Rectal smooth muscle tissue (tissue), 1 donor: ENCODE measurements at regions not wholly inside any gene's neighbourhood (a gene's known extent, or its start where the extent isn't known, plus 50 kb on each side); places are given as distances from the start of the nearest gene placed in this dataset.
"Not testable (repeated sequence)": the region's sequence is repeated elsewhere in the genome, so short reads cannot be mapped to it uniquely, and the experiment has no call there.

Experiments used
- H3K27ac ChIP-seq: one replicate; pipeline ENCODE4 v1.7.0; 2013; ENCODE audit warnings: low read depth, low read length, inconsistent platforms
- H3K27me3 ChIP-seq: one replicate; pipeline ENCODE4 v1.7.0; 2013; ENCODE audit warnings: low read length; ENCODE audit not compliant: control insufficient read depth, insufficient read depth
- H3K36me3 ChIP-seq: one replicate; pipeline ENCODE4 v1.7.0; 2013; ENCODE audit warnings: low read length; ENCODE audit not compliant: control insufficient read depth, insufficient read depth
- H3K4me1 ChIP-seq: one replicate; pipeline ENCODE4 v1.7.0; 2013; ENCODE audit warnings: low read length; ENCODE audit not compliant: control insufficient read depth, insufficient read depth
- H3K4me3 ChIP-seq: one replicate; pipeline ENCODE4 v1.7.0; 2013; ENCODE audit warnings: low read length
- H3K9ac ChIP-seq: one replicate; pipeline ENCODE4 v1.7.0; 2013; ENCODE audit warnings: low read length

GRCh38 chr10:105586451-105587098 is 945.5 kb downstream of the SORCS3 start:
- no peak overlapping the region for H3K27ac ChIP-seq
- H3K4me1 ChIP-seq, result no peaks in the 10 kb centered on the region
- no peak overlapping the region for H3K9ac ChIP-seq
- H3K4me3 ChIP-seq, result no peak overlapping the region
- H3K27me3 ChIP-seq, result no peaks in the 10 kb centered on the region
- H3K36me3 ChIP-seq, result no peaks in the 10 kb centered on the region

- no peaks in the 10 kb centered on the region for H3K4me1 ChIP-seq
- no peak overlapping the region for H3K4me3 ChIP-seq
- H3K27ac ChIP-seq, result no peak overlapping the region
- H3K36me3 ChIP-seq, result no peaks in the 10 kb centered on the region
- no peaks in the 10 kb centered on the region for H3K27me3 ChIP-seq
- no peak overlapping the region for H3K9ac ChIP-seq
Measured at GRCh38 chr10:105585753-105586152, 944.7 kb downstream of the SORCS3 start.

DNA sequence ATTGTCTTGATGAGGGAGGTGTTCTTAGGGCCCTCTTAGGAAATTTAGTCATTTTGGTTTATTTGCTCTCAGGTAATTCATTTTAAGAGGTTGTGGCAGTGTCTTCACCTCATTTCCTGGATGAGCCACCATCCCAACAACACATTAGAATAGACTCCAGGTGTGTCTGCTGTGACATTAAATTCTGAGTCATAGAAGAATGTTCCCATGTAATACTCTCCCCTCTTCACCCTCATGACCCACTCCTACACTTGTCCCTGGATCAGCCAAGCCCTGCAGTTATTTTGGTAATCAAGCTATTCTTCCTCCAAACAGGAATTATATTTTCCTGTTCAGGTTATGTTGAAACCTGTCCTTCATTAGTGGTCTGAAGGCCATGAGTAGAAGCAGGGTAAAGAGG is 944.1 kb downstream of the SORCS3 start:
- Histone ChIP-seq H3K27me3 (no peaks in the 10 kb centered on the region), H3K4me1 (no peaks in the 10 kb centered on the region), H3K9ac (no peak overlapping the region), H3K4me3 (no peak overlapping the region), H3K27ac (no peak overlapping the region), H3K36me3 (no peaks in the 10 kb centered on the region)

- no peaks in the 10 kb centered on the region for H3K27me3 ChIP-seq
- no peaks in the 10 kb centered on the region for H3K36me3 ChIP-seq
- H3K27ac ChIP-seq, result no peak overlapping the region
- no peak overlapping the region for H3K9ac ChIP-seq
- H3K4me3 ChIP-seq, result no peak overlapping the region
- no peaks in the 10 kb centered on the region for H3K4me1 ChIP-seq
Measured at GRCh38 chr10:105579112-105579511, 938.0 kb downstream of the SORCS3 start.

GRCh38 chr10:105577865-105578607 is 936.9 kb downstream of the SORCS3 start:
- H3K27ac ChIP-seq, result no peak overlapping the region
- H3K27me3 ChIP-seq, result no peaks in the 10 kb centered on the region
- H3K4me1 ChIP-seq, result no peaks in the 10 kb centered on the region
- H3K36me3 ChIP-seq, result no peaks in the 10 kb centered on the region
- H3K4me3 ChIP-seq, result no peak overlapping the region
- no peak overlapping the region for H3K9ac ChIP-seq

DNA sequence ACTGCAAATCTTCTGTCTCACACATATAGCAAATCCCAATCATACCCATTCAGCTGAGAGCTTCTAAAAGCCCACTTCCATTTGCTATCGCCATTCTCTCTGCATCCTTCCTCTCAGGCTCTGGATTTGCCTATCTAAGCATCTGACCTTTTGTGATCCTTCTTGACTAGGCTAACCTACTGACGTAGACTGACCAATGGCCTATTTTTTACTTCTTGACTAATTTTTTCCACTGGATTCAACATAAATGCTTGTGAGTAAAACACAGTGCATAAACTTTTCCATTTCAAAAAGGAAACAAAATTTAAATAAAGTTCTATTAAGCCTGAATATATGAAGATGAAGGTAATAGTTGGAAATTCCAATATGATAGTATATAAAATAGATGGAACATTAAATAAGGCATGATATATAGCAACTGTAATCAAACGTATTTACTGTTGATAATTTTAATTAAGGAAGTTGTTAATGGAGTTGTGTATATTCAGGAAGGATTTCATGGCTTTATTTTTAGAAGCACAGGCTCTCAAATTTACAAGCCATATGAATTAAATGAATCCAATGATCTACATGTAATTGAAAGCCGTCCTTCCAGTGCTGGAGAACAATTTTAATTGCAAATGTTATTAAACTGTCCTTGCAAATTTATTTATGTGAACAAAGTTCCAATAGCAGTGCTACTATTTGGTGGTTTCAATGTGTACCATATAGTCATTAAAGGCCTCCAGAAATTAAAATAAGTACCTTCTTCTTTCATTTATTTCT is 918.4 kb downstream of the SORCS3 start:
- Histone ChIP-seq H3K27me3 (no peaks in the 10 kb centered on the region), H3K4me3 (no peak overlapping the region), H3K9ac (no peak overlapping the region), H3K36me3 (no peaks in the 10 kb centered on the region), H3K4me1 (no peaks in the 10 kb centered on the region), H3K27ac (no peak overlapping the region)

GRCh38 chr10:105550453-105550852 is 909.4 kb downstream of the SORCS3 start:
- not testable (repeated sequence) for H3K4me3 ChIP-seq, H3K36me3 ChIP-seq, H3K27me3 ChIP-seq, H3K27ac ChIP-seq, H3K4me1 ChIP-seq, H3K9ac ChIP-seq

DNA sequence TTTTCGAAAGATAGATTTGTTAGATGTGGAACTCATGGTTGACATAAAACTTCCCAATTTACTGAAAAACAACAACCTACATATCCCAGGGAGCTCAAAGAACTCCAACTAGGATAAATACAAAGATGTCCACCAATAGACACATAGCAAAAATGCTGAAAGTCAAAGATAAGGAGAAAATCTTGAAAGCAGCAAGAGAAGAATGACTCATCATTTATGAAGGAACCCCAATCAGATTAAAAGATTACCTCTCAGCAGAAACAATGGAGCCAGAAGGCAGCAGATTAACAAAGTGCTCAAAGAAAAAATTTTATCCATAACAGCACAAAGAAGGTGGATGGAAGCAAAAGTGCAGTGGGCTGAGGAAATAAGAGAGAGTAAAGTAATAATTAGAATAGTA is 908.6 kb downstream of the SORCS3 start:
- Histone ChIP-seq H3K9ac (no peak overlapping the region), H3K36me3 (no peaks in the 10 kb centered on the region), H3K27ac (no peak overlapping the region), H3K27me3 (no peaks in the 10 kb centered on the region), H3K4me3 (no peak overlapping the region), H3K4me1 (no peaks in the 10 kb centered on the region)

DNA sequence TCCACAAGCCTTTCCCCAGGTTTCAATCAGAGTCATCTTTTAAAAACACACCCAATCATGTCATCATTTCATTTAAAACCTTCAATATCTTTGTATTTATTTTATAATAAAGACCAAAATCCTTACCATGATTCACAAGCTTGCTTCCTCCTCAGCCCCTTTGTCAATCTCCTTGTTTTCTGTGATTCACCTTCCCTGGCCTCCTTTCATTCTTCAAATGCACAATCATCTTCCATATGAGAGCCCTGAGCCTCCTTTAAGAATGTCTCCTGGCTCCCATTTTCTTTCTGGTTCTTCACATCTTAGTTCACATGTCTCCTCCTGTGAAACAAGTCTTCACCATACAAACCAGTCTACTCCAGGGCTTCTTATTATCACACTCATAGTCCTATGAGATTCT is 904.0 kb downstream of the SORCS3 start:
- Histone ChIP-seq H3K9ac (no peak overlapping the region), H3K36me3 (no peaks in the 10 kb centered on the region), H3K27me3 (no peaks in the 10 kb centered on the region), H3K4me3 (no peak overlapping the region), H3K4me1 (no peaks in the 10 kb centered on the region), H3K27ac (no peak overlapping the region)

DNA sequence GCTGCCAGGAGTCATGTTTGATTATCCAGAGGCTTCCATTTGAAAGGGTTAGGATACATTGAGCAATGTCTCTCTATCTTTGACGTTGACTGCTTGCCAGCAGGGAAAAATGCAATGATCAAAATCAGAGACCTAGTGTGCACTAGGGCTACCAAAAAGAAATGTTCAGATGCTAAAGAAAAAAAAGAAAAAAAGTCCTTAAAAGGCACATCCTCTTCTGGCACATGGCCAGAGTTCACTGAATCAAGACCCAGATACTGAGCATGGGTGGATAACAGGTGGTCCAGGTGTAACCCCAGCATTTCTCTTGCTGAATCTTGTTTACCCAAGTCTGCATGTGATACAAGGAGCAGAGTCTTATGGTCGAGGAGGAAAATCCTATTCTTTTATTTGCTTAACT is 899.3 kb downstream of the SORCS3 start:
- Histone ChIP-seq H3K27ac (no peak overlapping the region), H3K36me3 (no peaks in the 10 kb centered on the region), H3K9ac (no peak overlapping the region), H3K4me3 (no peak overlapping the region), H3K27me3 (no peaks in the 10 kb centered on the region), H3K4me1 (no peaks in the 10 kb centered on the region)

DNA sequence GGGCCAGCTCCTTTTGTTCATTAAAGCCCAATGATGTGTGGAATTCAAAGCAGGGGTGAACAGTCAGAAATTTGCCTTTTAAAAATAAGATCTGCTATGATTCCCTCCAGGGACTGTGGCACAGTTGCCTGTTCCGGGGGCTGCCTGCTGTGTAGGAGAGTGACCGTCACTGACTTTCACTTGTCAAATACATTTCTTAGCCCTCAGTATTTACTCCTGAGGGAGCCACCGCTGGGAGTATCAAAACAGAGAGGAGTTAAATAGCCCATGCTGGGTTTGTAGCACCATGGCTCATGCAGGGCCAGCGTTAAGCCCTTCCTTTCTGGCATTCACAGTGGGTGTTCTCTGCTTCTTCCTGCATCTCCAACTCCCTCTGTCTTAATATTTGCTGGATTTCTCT is 897.8 kb downstream of the SORCS3 start:
- H3K9ac ChIP-seq, result no peak overlapping the region
- H3K4me1 ChIP-seq, result no peaks in the 10 kb centered on the region
- no peak overlapping the region for H3K27ac ChIP-seq
- no peaks in the 10 kb centered on the region for H3K36me3 ChIP-seq
- no peak overlapping the region for H3K4me3 ChIP-seq
- no peaks in the 10 kb centered on the region for H3K27me3 ChIP-seq

- Histone ChIP-seq H3K4me3 (no peak overlapping the region), H3K9ac (no peak overlapping the region), H3K27ac (no peak overlapping the region), H3K4me1 (no peaks in the 10 kb centered on the region), H3K27me3 (no peaks in the 10 kb centered on the region), H3K36me3 (no peaks in the 10 kb centered on the region)
Measured at GRCh38 chr10:105535478-105535877, 894.4 kb downstream of the SORCS3 start.
